Activated CD8-positive, alpha-beta T cell treated with anti-CD3 and anti-CD28 coated beads for 36 hours (primary cell): ENCODE measurements at regions not wholly inside any gene's neighbourhood (a gene's known extent, or its start where the extent isn't known, plus 50 kb on each side); places are given as distances from the start of the nearest gene placed in this dataset.

Source experiments
- ATAC-seq: fragments of 200-7000 bp; cut with Tn5 transposase; one replicate; pipeline ENCODE4 v1.10.0; 2021; ENCODE audit warnings: mild to moderate bottlenecking, moderate library complexity
- CTCF ChIA-PET: fragments of 350-600 bp; sonication (Branson Sonifier 250); formaldehyde crosslinking; loops from one replicate; lab custom pipeline; 2021; ENCODE audit warnings: antibody characterized with exemption; lab: Charles Lee
- POLR2A ChIA-PET: fragments of 350-600 bp; sonication (Branson Sonifier 250); formaldehyde crosslinking; loops from one replicate; lab custom pipeline; 2021; ENCODE audit warnings: antibody characterized with exemption; lab: Charles Lee
- DNase-seq: peaks from one replicate; pipeline ENCODE4 v3.0.0-alpha.2; 2020
- H3K27ac Mint-ChIP-seq: one replicate; pipeline ENCODE4 v1.8.0; 2021; ENCODE audit warnings: mild to moderate bottlenecking, mixed read lengths
- H3K27me3 Mint-ChIP-seq: one replicate; pipeline ENCODE4 v1.8.0; 2021; ENCODE audit warnings: mixed read lengths
- H3K36me3 Mint-ChIP-seq: one replicate; pipeline ENCODE4 v1.8.0; 2021; ENCODE audit warnings: low read depth, mixed read lengths
- H3K4me1 Mint-ChIP-seq: one replicate; pipeline ENCODE4 v1.8.0; 2021; ENCODE audit warnings: low read depth, mixed read lengths
- H3K4me3 Mint-ChIP-seq: one replicate; pipeline ENCODE4 v1.8.0; 2021; ENCODE audit warnings: mild to moderate bottlenecking, moderate library complexity, mixed read lengths
- H3K9me3 Mint-ChIP-seq: one replicate; pipeline ENCODE4 v1.8.0; 2021; ENCODE audit warnings: mixed read lengths
- intact Hi-C: fragments of 100-400 bp; cut with micrococcal nuclease; formaldehyde crosslinking; loops from one replicate; pipeline ENCODE4 v1.10.0; 2022
- TF ChIP-seq, protein P1 (sequence below): fragments of 200-600 bp; IDR thresholded peaks from one replicate; pipeline ENCODE4 v1.8.0; 2022; ENCODE audit warnings: antibody characterized with exemption, mild to moderate bottlenecking

DNA sequence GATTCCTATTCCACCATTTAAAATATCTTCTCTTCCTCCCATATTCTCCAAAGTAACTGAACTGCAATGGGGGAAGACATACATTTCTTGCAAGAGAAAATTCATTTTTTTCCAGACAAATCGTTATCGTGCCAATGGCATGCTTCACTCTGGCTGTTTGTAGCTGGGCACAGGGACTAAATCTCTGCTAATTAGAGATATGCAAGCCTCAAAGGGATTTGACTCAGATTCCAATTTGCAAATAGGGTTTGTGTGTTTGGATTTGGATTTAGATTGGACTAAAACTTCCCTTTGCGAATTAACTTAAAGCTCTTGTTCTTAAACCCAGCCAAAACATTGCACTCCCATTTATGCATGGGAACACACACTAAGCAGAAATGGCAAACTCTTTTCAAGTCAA, 276.2 kb upstream of the DUSP10 start:
- DNase-seq, result no peak
- CTCF ChIA-PET, result interaction anchor here (1.3 kb wide), 1 partner anchor 9 kb away, joined by 3 read pairs; no protein-coding TSS in a partner anchor
- Mint-ChIP-seq H3K27ac (no peak overlapping the region), H3K9me3 (no peaks in the 10 kb centered on the region), H3K36me3 (no peaks in the 10 kb centered on the region), H3K27me3 (peaks cover 2% of the 10 kb centered on the region), H3K4me3 (no peak overlapping the region), H3K4me1 (no peaks in the 10 kb centered on the region)
- ATAC-seq, result no peak
- TF ChIP-seq, protein P1, sequence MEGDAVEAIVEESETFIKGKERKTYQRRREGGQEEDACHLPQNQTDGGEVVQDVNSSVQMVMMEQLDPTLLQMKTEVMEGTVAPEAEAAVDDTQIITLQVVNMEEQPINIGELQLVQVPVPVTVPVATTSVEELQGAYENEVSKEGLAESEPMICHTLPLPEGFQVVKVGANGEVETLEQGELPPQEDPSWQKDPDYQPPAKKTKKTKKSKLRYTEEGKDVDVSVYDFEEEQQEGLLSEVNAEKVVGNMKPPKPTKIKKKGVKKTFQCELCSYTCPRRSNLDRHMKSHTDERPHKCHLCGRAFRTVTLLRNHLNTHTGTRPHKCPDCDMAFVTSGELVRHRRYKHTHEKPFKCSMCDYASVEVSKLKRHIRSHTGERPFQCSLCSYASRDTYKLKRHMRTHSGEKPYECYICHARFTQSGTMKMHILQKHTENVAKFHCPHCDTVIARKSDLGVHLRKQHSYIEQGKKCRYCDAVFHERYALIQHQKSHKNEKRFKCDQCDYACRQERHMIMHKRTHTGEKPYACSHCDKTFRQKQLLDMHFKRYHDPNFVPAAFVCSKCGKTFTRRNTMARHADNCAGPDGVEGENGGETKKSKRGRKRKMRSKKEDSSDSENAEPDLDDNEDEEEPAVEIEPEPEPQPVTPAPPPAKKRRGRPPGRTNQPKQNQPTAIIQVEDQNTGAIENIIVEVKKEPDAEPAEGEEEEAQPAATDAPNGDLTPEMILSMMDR, result no peak
- intact Hi-C loops, result loop anchor here (10.0 kb wide), 2 partner anchors 473 to 543 kb away; no protein-coding TSS in a partner anchor
- POLR2A ChIA-PET, result no interaction called here

DNA sequence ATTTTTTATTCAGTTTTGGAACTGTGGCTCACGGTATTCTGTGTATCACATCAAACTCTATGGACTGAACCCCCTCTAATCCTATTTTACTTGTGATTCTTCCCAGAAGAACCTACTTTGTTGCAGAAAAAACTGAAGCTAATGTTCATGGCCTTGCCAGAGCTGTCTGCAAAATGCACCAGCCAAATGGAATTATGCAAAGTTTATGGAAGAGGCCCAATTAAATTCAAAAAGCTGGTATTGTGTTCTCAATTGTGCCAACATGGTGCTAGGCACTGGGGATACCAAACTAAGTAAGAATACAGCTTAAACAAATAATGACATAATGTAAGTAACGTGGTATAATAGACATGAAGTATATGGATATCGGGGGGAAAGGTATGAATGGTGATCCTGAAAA, 273.8 kb upstream of the DUSP10 start:
- ATAC-seq, result no peak
- intact Hi-C loops, result loop anchor here (10.0 kb wide), 2 partner anchors 471 to 541 kb away; no protein-coding TSS in a partner anchor
- DNase-seq, result no peak
- ChIA-PET CTCF (interaction anchor here (1.0 kb wide), 1 partner anchor 440 kb away, joined by 3 read pairs; no protein-coding TSS in a partner anchor), POLR2A (no interaction called here)
- Mint-ChIP-seq H3K27me3 (peaks cover 2% of the 10 kb centered on the region), H3K4me1 (no peaks in the 10 kb centered on the region), H3K4me3 (no peak overlapping the region), H3K9me3 (no peaks in the 10 kb centered on the region), H3K36me3 (no peaks in the 10 kb centered on the region), H3K27ac (no peak overlapping the region)
- TF ChIP-seq, protein P1, result no peak

DNA sequence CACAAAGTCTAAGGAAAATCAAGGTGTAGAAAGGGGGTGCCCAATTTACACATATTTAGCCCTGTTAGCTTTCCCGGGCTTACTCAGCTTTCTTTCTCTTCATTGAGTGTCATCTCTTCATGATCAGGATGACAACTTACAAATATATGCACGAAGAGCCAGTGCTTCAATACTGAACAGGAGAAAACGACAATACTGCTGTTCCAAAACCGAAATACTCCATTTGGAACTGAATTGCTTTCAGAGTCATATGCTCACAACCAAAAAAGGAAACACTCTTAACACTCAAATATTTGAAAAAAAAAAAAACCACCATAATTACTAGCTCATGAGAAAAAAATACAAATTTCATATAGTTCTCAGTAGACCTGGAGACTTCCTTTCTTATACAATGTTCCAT, 272.1 kb upstream of the DUSP10 start:
- intact Hi-C loops, result loop anchor here (10.0 kb wide), 2 partner anchors 469 to 539 kb away; no protein-coding TSS in a partner anchor
- CTCF ChIA-PET, result interaction anchor here (1.2 kb wide), 1 partner anchor 47 kb away, joined by 3 read pairs; no protein-coding TSS in a partner anchor
- no peaks in the 10 kb centered on the region for H3K36me3 Mint-ChIP-seq
- H3K4me3 Mint-ChIP-seq, result no peak overlapping the region
- TF ChIP-seq, protein P1, result no peak
- H3K27ac Mint-ChIP-seq, result no peak overlapping the region
- ATAC-seq (no peak), DNase-seq (no peak)
- no peaks in the 10 kb centered on the region for H3K27me3 Mint-ChIP-seq
- POLR2A ChIA-PET, result no interaction called here
- H3K9me3 Mint-ChIP-seq, result no peaks in the 10 kb centered on the region
- H3K4me1 Mint-ChIP-seq, result no peaks in the 10 kb centered on the region

DNA sequence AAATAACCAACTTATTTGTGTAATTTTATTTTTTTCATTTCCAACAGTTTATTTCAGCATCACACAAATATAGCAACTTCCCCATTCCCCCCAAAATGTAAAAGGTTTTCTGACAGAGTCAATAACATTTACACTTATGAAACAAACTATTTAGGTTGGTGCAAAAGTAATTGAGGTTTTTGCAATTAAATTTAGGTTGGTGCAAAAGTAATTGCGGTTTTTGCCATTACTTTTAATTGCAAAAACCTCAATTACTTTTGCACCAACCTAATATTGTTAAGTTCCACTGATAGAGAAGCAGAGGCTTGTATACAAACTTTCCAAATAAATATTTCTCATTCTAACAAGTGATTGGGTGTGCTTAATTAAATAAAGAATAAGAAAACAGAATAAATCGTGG, 270.9 kb upstream of the DUSP10 start:
- ATAC-seq, result no peak
- TF ChIP-seq, protein P1, result no peak
- Mint-ChIP-seq H3K9me3 (no peaks in the 10 kb centered on the region), H3K4me1 (no peaks in the 10 kb centered on the region), H3K4me3 (no peak overlapping the region), H3K27ac (no peak overlapping the region), H3K36me3 (no peaks in the 10 kb centered on the region), H3K27me3 (no peaks in the 10 kb centered on the region)
- no peak for DNase-seq
- intact Hi-C loops, result loop anchor here (10.0 kb wide), 2 partner anchors 468 to 538 kb away; no protein-coding TSS in a partner anchor
- ChIA-PET CTCF (no interaction called here), POLR2A (no interaction called here)

DNA sequence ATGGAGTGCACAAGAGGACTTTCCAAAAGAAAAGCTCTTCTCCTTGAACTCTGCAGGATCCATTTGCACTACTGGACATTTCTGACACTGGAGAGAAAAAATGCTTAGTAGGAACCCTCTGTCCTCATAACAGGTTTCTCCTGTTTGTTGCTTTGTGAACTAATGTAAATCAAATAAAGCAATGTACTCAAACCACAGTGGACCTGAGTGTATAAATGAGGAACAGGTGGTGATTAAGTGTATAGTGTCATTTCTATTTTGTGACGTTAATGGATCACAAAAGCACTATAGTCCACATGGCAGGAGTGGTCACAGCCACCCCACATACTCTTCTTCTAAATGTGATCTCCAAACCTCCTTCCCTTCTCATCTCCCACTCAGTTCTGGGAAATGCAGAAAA, 268.4 kb upstream of the DUSP10 start:
- Mint-ChIP-seq H3K4me3 (no peak overlapping the region), H3K36me3 (no peaks in the 10 kb centered on the region), H3K27ac (no peak overlapping the region), H3K27me3 (no peaks in the 10 kb centered on the region), H3K9me3 (no peaks in the 10 kb centered on the region), H3K4me1 (no peaks in the 10 kb centered on the region)
- ATAC-seq (no peak), DNase-seq (no peak)
- intact Hi-C loops, result loop anchor here (10.0 kb wide), 2 partner anchors 466 to 536 kb away; no protein-coding TSS in a partner anchor
- CTCF ChIA-PET, result interaction anchor here (1.5 to 1.7 kb wide), 4 partner anchors 19 to 533 kb away, joined by 4 to 8 read pairs (median 6); no protein-coding TSS in a partner anchor
- TF ChIP-seq, protein P1, result no peak
- POLR2A ChIA-PET, result interaction anchor here (0.6 kb wide), 1 partner anchor 537 kb away, joined by 3 read pairs; no protein-coding TSS in a partner anchor
